Mucosa of descending colon (tissue), 3 donors: ENCODE measurements at regions not wholly inside any gene's neighbourhood (a gene's known extent, or its start where the extent isn't known, plus 50 kb on each side); places are given as distances from the start of the nearest gene placed in this dataset.

Experiments
- ATAC-seq: fragments of 200-7000 bp; cut with Tn5 transposase; one replicate; pipeline ENCODE4 v1.9.1; 2020; ENCODE audit warnings: mild to moderate bottlenecking, moderate library complexity
- DNase-seq, 3 donors: peaks; one replicate each; pipeline ENCODE4 v3.0.0-alpha.2; 2020
- H3K36me3 ChIP-seq: fragments of 200-600 bp; one replicate; pipeline ENCODE4 v1.8.0; 2021; ENCODE audit warnings: low read depth, mild to moderate bottlenecking
- H3K4me1 ChIP-seq: fragments of 200-600 bp; one replicate; pipeline ENCODE4 v1.8.0; 2021; ENCODE audit warnings: low read depth, mild to moderate bottlenecking
- H3K4me3 ChIP-seq: fragments of 200-600 bp; one replicate; pipeline ENCODE4 v1.8.0; 2021; ENCODE audit warnings: mild to moderate bottlenecking
- H3K9me3 ChIP-seq: fragments of 200-600 bp; one replicate; pipeline ENCODE4 v1.8.0; 2021; ENCODE audit warnings: mild to moderate bottlenecking
- intact Hi-C, 2 donors: fragments of 100-400 bp; cut with DNase I in 1 of 2; cut with micrococcal nuclease in 1 of 2; formaldehyde crosslinking; loops; one replicate each; pipeline versions ENCODE4 v1.11.0 to v1.11.1; 2022; cut with DNase I, micrococcal nuclease
- TF ChIP-seq, protein P1 (sequence below): fragments of 200-600 bp; IDR thresholded peaks from one replicate; pipeline ENCODE4 v1.8.0; 2022; ENCODE audit warnings: antibody characterized with exemption, mild to moderate bottlenecking
- donor health status: DM: no; HTN: no; CAD: no; lungs with moderate emphysema.
- donor health status: DM: no; HTN: no; CAD: no.
- donor health status: DM: no; HTN: yes; CAD: no.

DNA sequence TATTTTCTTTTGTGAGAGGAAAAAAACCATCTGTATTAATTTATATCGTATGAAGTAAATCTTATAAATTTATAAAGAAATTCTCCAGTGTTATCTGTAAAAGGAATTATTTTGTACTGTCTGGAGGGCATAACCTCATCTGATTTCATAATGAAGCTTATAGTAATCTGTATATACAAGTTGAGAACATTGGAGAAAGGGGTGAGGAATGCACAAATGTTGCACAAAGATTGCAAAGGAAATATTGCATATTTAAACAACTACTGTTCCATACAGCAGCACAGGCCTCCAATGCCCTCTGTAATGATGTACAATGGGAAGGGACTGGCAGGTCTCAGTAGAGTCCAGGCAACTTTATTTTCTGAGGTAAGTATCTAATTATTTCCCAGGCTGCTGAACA lies 50.8 kb upstream of the KCNJ16 start:
- H3K4me3 ChIP-seq: no peak overlapping the region
- H3K36me3 ChIP-seq: no peaks in the 10 kb centered on the region
- no peaks in the 10 kb centered on the region for H3K4me1 ChIP-seq
- DNase-seq (no peak), ATAC-seq (no peak)
- H3K9me3 ChIP-seq: no peaks in the 10 kb centered on the region
- intact Hi-C loops: no loop called here
- TF ChIP-seq, protein P1, sequence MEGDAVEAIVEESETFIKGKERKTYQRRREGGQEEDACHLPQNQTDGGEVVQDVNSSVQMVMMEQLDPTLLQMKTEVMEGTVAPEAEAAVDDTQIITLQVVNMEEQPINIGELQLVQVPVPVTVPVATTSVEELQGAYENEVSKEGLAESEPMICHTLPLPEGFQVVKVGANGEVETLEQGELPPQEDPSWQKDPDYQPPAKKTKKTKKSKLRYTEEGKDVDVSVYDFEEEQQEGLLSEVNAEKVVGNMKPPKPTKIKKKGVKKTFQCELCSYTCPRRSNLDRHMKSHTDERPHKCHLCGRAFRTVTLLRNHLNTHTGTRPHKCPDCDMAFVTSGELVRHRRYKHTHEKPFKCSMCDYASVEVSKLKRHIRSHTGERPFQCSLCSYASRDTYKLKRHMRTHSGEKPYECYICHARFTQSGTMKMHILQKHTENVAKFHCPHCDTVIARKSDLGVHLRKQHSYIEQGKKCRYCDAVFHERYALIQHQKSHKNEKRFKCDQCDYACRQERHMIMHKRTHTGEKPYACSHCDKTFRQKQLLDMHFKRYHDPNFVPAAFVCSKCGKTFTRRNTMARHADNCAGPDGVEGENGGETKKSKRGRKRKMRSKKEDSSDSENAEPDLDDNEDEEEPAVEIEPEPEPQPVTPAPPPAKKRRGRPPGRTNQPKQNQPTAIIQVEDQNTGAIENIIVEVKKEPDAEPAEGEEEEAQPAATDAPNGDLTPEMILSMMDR: no peak
